Lower leg skin (tissue), 3 donors: ENCODE measurements at regions not wholly inside any gene's neighbourhood (a gene's known extent, or its start where the extent isn't known, plus 50 kb on each side); places are given as distances from the start of the nearest gene placed in this dataset.

Source experiments
- POLR2A ChIP-seq, 2 donors: fragments of 450-650 bp; IDR thresholded peaks; one replicate each; pipeline ENCODE4 v1.6.1; 2016 to 2017; ENCODE audit warnings: antibody characterized with exemption in 2 of 2, mild to moderate bottlenecking in 1 of 2, moderate library complexity in 1 of 2
- TF ChIP-seq, protein P1 (sequence below), 3 donors: fragments of 450-650 bp; IDR thresholded peaks; one replicate each; pipeline ENCODE4 v1.5.1; 2016; ENCODE audit warnings: antibody characterized with exemption in 3 of 3, mild to moderate bottlenecking in 3 of 3, moderate library complexity in 2 of 3

- no peak for TF ChIP-seq POLR2A (IDR thresholded peaks at IDR 0.05)
- TF ChIP-seq, protein P1, sequence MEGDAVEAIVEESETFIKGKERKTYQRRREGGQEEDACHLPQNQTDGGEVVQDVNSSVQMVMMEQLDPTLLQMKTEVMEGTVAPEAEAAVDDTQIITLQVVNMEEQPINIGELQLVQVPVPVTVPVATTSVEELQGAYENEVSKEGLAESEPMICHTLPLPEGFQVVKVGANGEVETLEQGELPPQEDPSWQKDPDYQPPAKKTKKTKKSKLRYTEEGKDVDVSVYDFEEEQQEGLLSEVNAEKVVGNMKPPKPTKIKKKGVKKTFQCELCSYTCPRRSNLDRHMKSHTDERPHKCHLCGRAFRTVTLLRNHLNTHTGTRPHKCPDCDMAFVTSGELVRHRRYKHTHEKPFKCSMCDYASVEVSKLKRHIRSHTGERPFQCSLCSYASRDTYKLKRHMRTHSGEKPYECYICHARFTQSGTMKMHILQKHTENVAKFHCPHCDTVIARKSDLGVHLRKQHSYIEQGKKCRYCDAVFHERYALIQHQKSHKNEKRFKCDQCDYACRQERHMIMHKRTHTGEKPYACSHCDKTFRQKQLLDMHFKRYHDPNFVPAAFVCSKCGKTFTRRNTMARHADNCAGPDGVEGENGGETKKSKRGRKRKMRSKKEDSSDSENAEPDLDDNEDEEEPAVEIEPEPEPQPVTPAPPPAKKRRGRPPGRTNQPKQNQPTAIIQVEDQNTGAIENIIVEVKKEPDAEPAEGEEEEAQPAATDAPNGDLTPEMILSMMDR (IDR thresholded peaks at IDR 0.05) = no peak
These were observed 60.9 kb upstream of the PAX6 start for GRCh38 chr11:31872076-31872443.
